ENCODE measurements at regions not wholly inside any gene's neighbourhood (a gene's known extent, or its start where the extent isn't known, plus 50 kb on each side); places are given as distances from the start of the nearest gene placed in this dataset.

DNA sequence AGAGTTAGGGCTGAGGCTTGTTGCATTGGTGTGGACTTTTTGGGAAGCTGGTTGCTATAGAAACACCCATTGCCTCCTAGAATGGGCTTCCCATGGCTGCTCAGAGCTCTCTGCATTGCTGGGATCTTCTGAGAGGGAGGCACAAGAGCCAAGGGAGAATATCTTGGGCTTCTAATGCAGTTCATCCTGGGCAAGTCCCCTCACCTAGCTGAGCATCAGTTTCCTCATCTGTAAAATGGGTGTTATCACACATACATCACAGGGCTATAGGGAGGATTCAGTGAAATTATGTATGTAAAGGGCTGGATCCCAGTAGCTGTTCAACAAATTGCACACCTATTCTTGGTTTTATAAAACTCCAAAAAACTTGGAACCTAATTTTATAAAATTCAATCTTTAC lies 106.1 kb upstream of the ALDH1B1 start:
- DNase-seq (ENCODE audit: low read depth in 3 of 3): no peak

DNA sequence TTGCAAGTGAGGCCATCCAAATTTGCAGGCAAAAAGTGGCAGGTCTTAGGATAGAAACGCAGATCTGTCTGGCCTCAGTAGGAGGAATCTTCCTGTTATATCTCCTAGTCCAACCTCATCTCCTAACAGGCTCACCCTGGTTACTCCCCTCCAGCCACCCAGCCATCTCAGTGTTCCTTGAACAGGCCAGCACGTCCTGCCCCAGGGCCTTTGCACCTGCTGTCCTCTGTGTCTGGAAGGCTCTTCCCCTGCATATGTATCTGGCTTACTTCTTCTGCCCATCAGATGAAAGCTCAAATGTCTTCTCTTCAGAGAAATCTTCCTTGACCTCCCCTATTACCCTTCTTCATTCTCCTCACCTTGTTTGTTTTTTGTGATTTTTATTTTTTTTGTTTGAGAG lies 107.3 kb upstream of the ALDH1B1 start:
- DNase-seq (ENCODE audit: low read depth in 3 of 3): no peak

- DNase-seq (ENCODE audit: low read depth in 3 of 3): no peak
Measured at GRCh38 chr9:38284588-38285051, 107.9 kb upstream of the ALDH1B1 start.

DNA sequence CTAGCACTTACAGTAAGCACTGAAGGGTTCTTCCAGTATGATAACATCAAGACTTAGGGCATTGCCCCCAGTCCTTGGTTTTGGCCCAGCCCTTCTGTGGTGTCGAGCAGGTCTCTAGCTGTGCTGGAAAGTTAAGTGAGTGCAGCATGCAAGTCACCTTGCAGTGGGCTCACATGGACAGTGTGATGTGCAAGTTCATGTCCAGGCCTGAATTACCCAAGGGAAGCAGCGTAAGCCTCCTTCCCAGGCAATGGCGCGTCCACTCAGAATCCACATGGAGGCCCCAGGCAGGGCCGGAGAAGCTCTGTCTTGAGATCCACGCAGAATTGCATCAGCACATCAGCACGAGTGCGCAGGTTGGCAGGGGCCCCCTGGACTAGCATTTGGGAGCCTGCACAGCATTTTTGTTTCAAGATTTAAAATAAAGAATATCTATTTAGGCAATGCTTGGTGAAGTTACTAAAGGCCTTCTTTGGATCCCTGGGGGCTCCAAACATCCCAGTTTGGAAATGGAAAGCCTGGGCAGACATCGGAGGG lies 108.4 kb upstream of the ALDH1B1 start:
- no peak for DNase-seq (ENCODE audit: low read depth in 3 of 3)

GRCh38 chr9:38282756-38283155 lies 109.7 kb upstream of the ALDH1B1 start:
- no peak for DNase-seq (ENCODE audit: low read depth in 3 of 3)

GRCh38 chr9:38281917-38282316 lies 110.6 kb upstream of the ALDH1B1 start:
- no peak for DNase-seq (ENCODE audit: low read depth in 3 of 3)

GRCh38 chr9:38281196-38281595 lies 111.3 kb upstream of the ALDH1B1 start:
- DNase-seq (ENCODE audit: low read depth in 3 of 3): no peak

GRCh38 chr9:38280251-38280800 lies 112.2 kb upstream of the ALDH1B1 start:
- DNase-seq (ENCODE audit: low read depth in 3 of 3): no peak

GRCh38 chr9:38278931-38279679 lies 113.4 kb upstream of the ALDH1B1 start:
- no peak for DNase-seq (ENCODE audit: low read depth in 3 of 3)

GRCh38 chr9:38278457-38278856 lies 114.0 kb upstream of the ALDH1B1 start:
- DNase-seq (ENCODE audit: low read depth in 3 of 3): no peak

DNA sequence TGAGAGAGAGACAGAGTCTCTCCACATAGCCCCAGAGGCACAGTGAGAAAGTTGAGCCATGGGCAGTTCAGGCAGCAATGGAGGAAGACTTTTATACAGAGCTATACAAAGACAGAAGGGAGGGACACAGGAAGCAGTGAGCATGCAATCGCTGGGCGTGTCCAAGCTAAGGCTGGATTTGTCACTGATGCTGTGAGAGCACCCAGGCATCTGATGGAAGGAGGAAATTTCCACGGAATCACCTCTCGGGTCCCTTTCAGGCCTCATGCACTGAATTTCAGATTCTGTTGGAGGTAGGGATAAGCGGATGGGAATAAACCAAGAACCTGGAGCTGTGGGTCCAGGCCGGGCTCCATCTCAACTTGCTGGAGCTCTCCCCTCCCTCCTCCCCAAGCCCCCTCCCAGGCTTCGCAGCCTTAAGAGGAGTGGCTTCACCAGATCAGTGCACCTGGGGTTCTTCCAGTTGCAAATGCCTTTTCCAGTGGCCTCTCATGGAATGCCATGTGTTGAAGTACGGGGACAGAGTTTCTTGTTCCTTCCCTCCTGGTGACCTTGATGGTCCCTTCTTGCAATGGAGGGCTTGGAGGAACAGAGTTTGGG lies 114.8 kb upstream of the ALDH1B1 start:
- DNase-seq (ENCODE audit: low read depth in 3 of 3): no peak

GRCh38 chr9:38276771-38277439 lies 115.6 kb upstream of the ALDH1B1 start:
- DNase-seq (ENCODE audit: low read depth in 3 of 3): no peak

DNA sequence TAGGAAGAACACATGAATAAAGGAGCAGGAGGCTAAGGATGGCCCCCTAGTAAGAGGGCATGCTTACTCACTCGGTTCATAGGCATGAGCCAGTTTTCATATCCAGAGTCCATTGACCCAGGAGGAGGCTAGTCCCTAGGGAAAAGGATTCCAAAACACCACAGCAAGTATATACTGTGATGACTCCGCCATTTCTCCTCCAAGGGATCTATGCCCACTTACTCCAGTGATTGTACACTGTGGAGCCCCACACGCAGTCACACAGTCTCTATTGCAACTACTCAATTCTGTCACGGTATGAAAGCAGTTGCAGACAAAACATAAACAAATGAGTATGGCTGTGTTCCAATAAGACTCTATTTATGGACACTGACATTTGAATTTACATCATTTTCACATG lies 117.7 kb upstream of the ALDH1B1 start:
- DNase-seq (ENCODE audit: low read depth in 3 of 3): no peak

- DNase-seq (ENCODE audit: low read depth in 3 of 3): no peak
Measured at GRCh38 chr9:38272710-38273109, 119.8 kb upstream of the ALDH1B1 start.

- DNase-seq (ENCODE audit: low read depth in 3 of 3): no peak
Measured at GRCh38 chr9:38271666-38272241, 120.7 kb upstream of the ALDH1B1 start.

- no peak for DNase-seq (ENCODE audit: low read depth in 3 of 3)
Measured at GRCh38 chr9:38269775-38270174, 122.7 kb upstream of the ALDH1B1 start.

- DNase-seq (ENCODE audit: low read depth in 3 of 3): no peak
Measured at GRCh38 chr9:38263532-38263931, 129.0 kb upstream of the ALDH1B1 start.

DNA sequence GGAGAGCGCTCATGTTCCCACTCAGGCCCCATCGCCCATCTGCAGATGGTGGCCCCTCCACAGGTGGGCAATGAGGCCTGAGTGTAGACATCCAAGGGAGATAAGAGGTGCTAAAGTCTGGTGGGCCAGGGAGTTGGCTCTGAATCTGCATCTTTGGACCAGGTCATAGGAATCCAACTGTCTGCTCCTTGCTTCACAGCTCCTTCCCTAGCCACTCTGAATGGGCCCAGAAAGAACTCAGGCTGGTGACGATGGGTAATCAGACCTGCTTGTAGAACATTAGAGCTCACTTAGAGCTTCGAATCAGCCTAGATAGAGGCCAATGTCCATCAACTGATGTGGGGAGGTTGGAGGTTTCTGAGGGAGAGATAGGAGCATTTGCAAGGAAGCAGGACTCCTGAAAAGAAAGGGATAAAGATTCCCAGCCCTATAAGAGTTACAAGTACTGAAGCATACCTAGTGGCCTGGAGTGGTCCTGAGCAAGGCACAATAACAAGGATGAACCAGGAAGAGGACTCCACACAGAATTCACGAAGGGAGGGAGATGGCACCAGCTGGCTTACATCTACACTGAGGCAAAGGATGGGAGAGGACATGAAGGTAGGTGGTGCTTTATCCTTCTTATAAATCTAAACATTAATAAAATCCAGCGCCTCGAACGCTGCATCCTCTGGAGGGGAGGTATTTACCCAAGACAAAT lies 132.8 kb upstream of the ALDH1B1 start:
- no peak for DNase-seq (ENCODE audit: low read depth in 3 of 3)

- no peak for DNase-seq (ENCODE audit: low read depth in 3 of 3)
Measured at GRCh38 chr9:38259056-38259455, 133.4 kb upstream of the ALDH1B1 start.

DNA sequence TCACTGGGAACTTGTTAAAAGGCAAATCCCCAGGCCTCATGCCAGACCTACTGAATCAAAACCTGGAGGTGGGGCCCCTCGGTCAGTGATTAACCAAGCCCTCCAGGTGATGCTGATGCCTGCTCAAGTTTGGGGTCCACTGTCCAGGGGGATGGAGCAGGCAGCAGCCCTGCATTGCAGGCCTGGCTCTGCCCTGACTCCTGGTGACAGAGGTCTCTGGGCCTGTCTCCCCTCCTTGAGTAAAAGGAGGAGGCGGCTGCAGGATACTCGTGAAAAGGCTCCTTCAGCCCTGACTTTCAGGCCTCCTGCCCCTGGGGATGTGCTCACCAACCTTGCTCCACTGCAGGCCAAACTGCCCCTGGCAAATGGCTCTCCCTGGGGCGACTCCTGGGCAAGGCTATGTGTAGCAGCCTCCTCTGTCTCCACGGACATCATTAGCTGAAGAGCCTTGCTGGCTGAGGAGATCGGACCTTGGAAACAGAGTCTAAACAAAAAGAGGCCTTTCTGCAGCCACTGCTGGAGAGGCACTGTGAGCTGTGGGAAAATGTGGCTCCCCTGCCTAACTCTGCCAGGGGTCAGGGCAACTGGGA lies 134.8 kb upstream of the ALDH1B1 start:
- no peak for DNase-seq (ENCODE audit: low read depth in 3 of 3)

DNA sequence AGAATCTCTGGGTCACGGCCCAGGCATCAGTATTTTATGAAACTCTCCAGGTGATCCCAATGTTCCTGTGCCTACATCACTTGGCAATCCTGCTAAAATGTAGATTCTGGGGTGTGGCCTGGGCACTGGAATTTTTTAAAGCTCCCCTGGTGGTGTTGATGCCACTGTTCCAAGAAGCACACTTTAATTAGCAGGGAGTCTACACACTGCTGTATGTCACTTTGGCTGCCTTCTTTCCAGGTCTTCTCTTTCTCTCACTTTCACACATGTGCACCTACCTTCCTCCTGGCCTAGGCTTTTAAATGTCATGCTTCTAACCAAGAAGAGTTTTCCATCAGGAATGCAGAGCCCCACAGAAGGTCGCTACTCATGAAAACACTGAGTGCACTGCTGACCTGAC lies 136.0 kb upstream of the ALDH1B1 start:
- no peak for DNase-seq (ENCODE audit: low read depth in 3 of 3)
